Upper lobe of left lung (tissue), 6 donors: ENCODE measurements at regions not wholly inside any gene's neighbourhood (a gene's known extent, or its start where the extent isn't known, plus 50 kb on each side); places are given as distances from the start of the nearest gene placed in this dataset.
"Not testable (repeated sequence)": the region's sequence is repeated elsewhere in the genome, so short reads cannot be mapped to it uniquely, and the experiment has no call there.

Experiments used
- ATAC-seq, 2 donors: fragments of 200-7000 bp; cut with Tn5 transposase; one replicate each; pipeline ENCODE4 v1.9.1; 2022; ENCODE audit warnings: mild to moderate bottlenecking in 2 of 2, moderate library complexity in 2 of 2; ENCODE audit not compliant: low FRiP score in 2 of 2
- DNase-seq, 2 donors: peaks; one replicate each; pipeline ENCODE4 v3.0.0-alpha.2; 2019 to 2020
- H3K27ac ChIP-seq, 4 donors: fragments of 200-600 bp; sonication (generic); one replicate each; pipeline ENCODE4 v1.5.1; 2016 to 2019
- H3K27me3 ChIP-seq, 4 donors: fragments of 200-600 bp; sonication (generic); one replicate each; pipeline ENCODE4 v1.5.1; 2017 to 2019
- H3K36me3 ChIP-seq, 4 donors: fragments of 200-600 bp; sonication (generic); one replicate each; pipeline ENCODE4 v1.5.1; 2016 to 2019
- H3K4me1 ChIP-seq, 4 donors: fragments of 200-600 bp; sonication (generic); one replicate each; pipeline ENCODE4 v1.5.1; 2018 to 2019
- H3K4me3 ChIP-seq, 4 donors: fragments of 200-600 bp; sonication (generic); one replicate each; pipeline ENCODE4 v1.5.1; 2017 to 2019; ENCODE audit warnings: mild to moderate bottlenecking in 2 of 4, moderate library complexity in 1 of 4
- H3K9me3 ChIP-seq, 4 donors: fragments of 200-600 bp; sonication (generic); one replicate each; pipeline ENCODE4 v1.5.1; 2018 to 2019
- EP300 ChIP-seq, 4 donors: sonication (generic); formaldehyde crosslinking; IDR thresholded peaks; one replicate each; pipeline ENCODE4 v1.5.1; 2017; ENCODE audit warnings: antibody characterized with exemption in 4 of 4, control low read depth in 2 of 4
- POLR2A ChIP-seq, 4 donors: fragments of 450-650 bp; IDR thresholded peaks; one replicate each; pipeline ENCODE4 v1.5.1; 2016 to 2017; ENCODE audit warnings: antibody characterized with exemption in 4 of 4, mild to moderate bottlenecking in 2 of 4
- POLR2AphosphoS5 ChIP-seq, 2 donors: sonication (generic); formaldehyde crosslinking; IDR thresholded peaks; one replicate each; pipeline ENCODE4 v1.5.1; 2017; ENCODE audit warnings: antibody characterized with exemption in 2 of 2
- WGBS, 2 donors: methylation state at CpG; one replicate each; pipeline ENCODE4 v1.1.5; 2017 to 2018; 5-methylcytosine and 5-hydroxymethylcytosine counted together
- TF ChIP-seq, protein P1 (sequence below), 6 experiments: fragments of 450-650 bp in 4 of 6; fragments of 200-600 bp in 2 of 6; sonication (generic) in 2 of 6; IDR thresholded peaks; one replicate each; pipeline ENCODE4 v1.5.1; 2016 to 2019; ENCODE audit warnings: antibody characterized with exemption in 6 of 6
- donor health status: DM: no; HTN: no; CAD: no; lungs with moderate emphysema.
- donor health status: DM: no; HTN: yes; CAD: no; lungs with severe emphysema.

DNA sequence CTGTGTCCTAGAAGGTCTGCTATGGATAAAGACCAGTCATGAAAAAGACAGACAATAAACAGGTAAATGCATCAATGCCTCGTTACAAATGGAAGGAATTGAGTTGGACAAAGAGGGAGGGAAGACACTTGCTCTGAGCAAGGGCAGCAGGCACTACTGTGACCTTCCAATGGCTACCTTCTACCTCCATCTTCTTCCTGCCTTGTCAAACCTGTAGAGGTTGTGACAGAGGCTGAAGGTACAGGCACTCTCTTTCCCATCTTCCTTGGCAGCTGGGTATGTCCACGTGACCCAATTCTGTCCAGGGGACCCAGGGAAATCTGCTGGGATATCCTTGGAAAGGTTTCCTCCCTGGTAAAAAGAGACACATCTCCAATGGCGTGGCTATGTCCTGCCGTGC is 274.8 kb downstream of the TFAP2C start:
- H3K27me3 ChIP-seq: no peaks in the 10 kb centered on the region
- ATAC-seq (no peak), DNase-seq (no peak)
- no peak overlapping the region for H3K4me3 ChIP-seq
- no peaks in the 10 kb centered on the region for H3K4me1 ChIP-seq
- 48 to 58% methylated on average over 4 of the region's 4 CpGs for WGBS, 2 donors
- TF ChIP-seq POLR2AphosphoS5 (IDR thresholded peaks at IDR 0.05) (no peak), POLR2A (IDR thresholded peaks at IDR 0.05) (no peak), EP300 (IDR thresholded peaks at IDR 0.05) (no peak)
- TF ChIP-seq, protein P1, sequence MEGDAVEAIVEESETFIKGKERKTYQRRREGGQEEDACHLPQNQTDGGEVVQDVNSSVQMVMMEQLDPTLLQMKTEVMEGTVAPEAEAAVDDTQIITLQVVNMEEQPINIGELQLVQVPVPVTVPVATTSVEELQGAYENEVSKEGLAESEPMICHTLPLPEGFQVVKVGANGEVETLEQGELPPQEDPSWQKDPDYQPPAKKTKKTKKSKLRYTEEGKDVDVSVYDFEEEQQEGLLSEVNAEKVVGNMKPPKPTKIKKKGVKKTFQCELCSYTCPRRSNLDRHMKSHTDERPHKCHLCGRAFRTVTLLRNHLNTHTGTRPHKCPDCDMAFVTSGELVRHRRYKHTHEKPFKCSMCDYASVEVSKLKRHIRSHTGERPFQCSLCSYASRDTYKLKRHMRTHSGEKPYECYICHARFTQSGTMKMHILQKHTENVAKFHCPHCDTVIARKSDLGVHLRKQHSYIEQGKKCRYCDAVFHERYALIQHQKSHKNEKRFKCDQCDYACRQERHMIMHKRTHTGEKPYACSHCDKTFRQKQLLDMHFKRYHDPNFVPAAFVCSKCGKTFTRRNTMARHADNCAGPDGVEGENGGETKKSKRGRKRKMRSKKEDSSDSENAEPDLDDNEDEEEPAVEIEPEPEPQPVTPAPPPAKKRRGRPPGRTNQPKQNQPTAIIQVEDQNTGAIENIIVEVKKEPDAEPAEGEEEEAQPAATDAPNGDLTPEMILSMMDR (IDR thresholded peaks at IDR 0.05): no peak
- H3K27ac ChIP-seq: no peak overlapping the region
- H3K9me3 ChIP-seq: no peaks in the 10 kb centered on the region
- H3K36me3 ChIP-seq: no peaks in the 10 kb centered on the region

DNA sequence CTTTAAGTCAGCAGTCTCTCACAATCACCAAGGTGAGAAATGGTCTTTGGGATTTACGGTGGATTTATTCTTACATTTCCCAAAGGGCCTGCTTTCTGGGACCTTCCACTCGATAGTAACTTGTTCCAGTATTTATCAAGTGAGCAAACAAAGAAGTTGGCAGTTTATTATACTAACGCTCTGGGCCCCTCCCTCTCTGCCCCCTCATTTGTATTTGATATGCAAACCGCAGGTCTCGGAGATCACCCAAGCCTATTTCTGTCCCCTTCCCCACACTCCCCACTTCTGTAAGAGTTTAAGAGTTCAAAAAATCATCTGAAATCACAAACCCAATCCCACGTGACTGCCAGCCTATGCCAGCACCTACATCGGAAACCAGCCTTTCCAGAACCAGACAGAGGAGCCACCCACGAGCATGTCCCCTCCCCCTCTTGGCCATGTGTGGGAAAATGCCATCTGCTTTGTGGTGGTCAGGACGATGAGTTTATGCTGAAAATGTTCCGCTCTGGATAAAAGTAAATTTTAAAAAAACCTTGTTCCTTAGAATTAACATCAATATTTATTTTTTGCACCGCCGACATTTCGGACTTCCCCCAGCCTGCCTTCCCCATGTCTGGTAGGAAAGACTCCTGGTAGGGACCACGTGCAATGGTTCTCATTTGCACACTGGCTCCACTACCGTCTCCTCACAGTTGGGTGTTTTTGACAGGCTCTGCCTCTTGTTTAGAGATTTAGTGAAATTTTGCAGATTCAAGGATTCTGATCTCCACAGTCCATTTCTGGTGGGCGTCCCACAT is 281.0 kb downstream of the TFAP2C start:
- no peaks in the 10 kb centered on the region for H3K27me3 ChIP-seq
- no peak overlapping the region for H3K4me3 ChIP-seq
- no peaks in the 10 kb centered on the region for H3K9me3 ChIP-seq
- ATAC-seq (no peak), DNase-seq (no peak)
- H3K4me1 ChIP-seq: no peaks in the 10 kb centered on the region
- 48 to 53% methylated on average over 16 of the region's 16 CpGs for WGBS, 2 donors
- no peaks in the 10 kb centered on the region for H3K36me3 ChIP-seq
- TF ChIP-seq, protein P1 (IDR thresholded peaks at IDR 0.05): no peak
- TF ChIP-seq POLR2A (IDR thresholded peaks at IDR 0.05): no peak
- TF ChIP-seq EP300 (IDR thresholded peaks at IDR 0.05): no peak
- no peak for TF ChIP-seq POLR2AphosphoS5 (IDR thresholded peaks at IDR 0.05)
- no peak overlapping the region for H3K27ac ChIP-seq

DNA sequence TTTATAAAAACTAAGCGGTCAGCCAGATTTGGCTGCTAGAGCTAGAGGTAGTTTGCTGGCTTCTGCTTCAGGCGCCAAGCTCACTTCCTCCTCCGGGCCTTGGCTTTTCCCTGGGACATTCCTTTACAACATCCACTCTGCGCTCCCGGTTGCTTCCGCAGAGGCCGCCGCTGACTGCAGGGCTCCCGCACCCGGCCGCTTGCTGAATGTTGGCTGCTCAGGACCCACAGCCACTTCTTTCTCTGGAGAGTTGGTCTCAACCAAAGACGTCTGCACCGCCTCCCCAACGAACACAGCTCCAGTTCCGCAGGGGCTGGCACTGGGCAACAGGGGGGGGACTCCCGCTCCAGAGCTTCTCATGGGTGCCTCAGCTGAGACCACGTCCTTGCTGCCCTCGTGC is 282.8 kb downstream of the TFAP2C start:
- ATAC-seq (no peak), DNase-seq (peak in 1 of 2 donors; percentile 65)
- no peak overlapping the region for H3K4me3 ChIP-seq
- H3K36me3 ChIP-seq: no peaks in the 10 kb centered on the region
- H3K27me3 ChIP-seq: no peaks in the 10 kb centered on the region
- no peak for TF ChIP-seq EP300 (IDR thresholded peaks at IDR 0.05)
- TF ChIP-seq POLR2A (IDR thresholded peaks at IDR 0.05): no peak
- TF ChIP-seq POLR2AphosphoS5 (IDR thresholded peaks at IDR 0.05): no peak
- TF ChIP-seq, protein P1 (IDR thresholded peaks at IDR 0.05): no peak
- no peaks in the 10 kb centered on the region for H3K4me1 ChIP-seq
- no peaks in the 10 kb centered on the region for H3K9me3 ChIP-seq
- 76 to 84% methylated on average over 18 of the region's 18 CpGs for WGBS, 2 donors
- no peak overlapping the region for H3K27ac ChIP-seq

DNA sequence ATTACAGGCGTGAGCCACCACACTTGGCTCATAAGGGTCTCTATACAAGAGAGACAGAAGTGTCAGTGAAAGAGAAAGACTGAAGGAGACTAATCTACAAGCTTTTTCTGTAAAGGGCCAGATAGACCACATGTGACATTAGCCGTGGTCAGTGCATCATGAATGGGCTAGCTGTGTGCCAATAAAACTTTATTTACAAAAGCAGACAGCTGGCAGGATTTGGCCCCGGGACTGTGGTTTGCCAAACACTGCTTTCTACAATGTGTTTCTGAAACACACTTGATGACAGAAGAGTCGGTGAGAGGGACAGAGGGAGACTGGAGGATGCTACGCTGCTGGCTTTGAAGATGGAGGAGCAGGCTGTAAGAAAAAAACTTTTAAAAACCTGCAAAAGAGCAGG is 285.4 kb downstream of the TFAP2C start:
- no peak for DNase-seq
- H3K9me3 ChIP-seq: no peaks in the 10 kb centered on the region
- TF ChIP-seq POLR2AphosphoS5 (IDR thresholded peaks at IDR 0.05) (no peak), POLR2A (IDR thresholded peaks at IDR 0.05) (no peak), EP300 (IDR thresholded peaks at IDR 0.05) (no peak)
- TF ChIP-seq, protein P1 (IDR thresholded peaks at IDR 0.05): no peak
- no peaks in the 10 kb centered on the region for H3K4me1 ChIP-seq
- 74 to 77% methylated on average over 5 of the region's 5 CpGs for WGBS, 2 donors
- no peaks in the 10 kb centered on the region for H3K27me3 ChIP-seq
- no peaks in the 10 kb centered on the region for H3K36me3 ChIP-seq
- no peak overlapping the region for H3K27ac ChIP-seq
- no peak overlapping the region for H3K4me3 ChIP-seq
- no peak for ATAC-seq

DNA sequence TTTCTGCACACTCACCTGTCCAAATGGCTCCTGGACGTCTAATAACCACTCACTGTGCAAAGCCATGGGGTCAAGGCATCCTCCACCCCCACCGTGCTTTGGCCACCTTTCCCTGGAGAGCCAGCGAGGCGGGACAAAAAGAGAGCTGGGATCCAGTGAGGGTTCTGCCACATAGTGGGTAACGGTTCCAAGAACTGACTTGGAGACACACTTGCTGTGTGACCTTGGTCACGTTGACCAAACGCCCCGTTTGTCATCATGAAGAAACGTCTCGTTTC is 287.2 kb downstream of the TFAP2C start:
- Histone ChIP-seq H3K27ac (no peak overlapping the region), H3K9me3 (no peaks in the 10 kb centered on the region), H3K27me3 (no peaks in the 10 kb centered on the region), H3K36me3 (no peaks in the 10 kb centered on the region), H3K4me3 (no peak overlapping the region), H3K4me1 (no peaks in the 10 kb centered on the region)
- TF ChIP-seq, protein P1 (IDR thresholded peaks at IDR 0.05): no peak
- no peak for TF ChIP-seq POLR2AphosphoS5 (IDR thresholded peaks at IDR 0.05)
- no peak for TF ChIP-seq EP300 (IDR thresholded peaks at IDR 0.05)
- TF ChIP-seq POLR2A (IDR thresholded peaks at IDR 0.05): no peak
- DNase-seq: no peak
- ATAC-seq: no peak
- WGBS, 2 donors: 80 to 81% methylated on average over 10 of the region's 10 CpGs

DNA sequence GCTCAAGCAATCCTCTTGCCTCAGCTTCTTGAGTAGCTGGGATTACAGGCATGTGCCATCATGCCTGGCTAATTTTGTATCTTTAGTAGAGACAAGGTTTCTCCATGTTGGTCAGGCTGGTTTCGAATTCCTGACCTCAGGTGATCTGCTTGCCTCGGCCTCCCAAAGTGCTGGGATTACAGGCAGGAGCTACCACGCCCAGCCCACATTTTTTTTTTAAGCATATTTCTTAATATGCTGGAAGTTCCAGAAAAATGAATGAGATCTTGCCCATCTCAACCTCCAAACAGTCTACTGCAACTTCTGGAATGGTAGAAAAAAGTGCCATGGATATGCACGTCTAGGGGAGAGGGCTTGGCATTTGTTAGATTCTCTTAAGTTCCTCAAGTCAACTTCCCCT is 290.9 kb downstream of the TFAP2C start:
- not testable (repeated sequence) for H3K36me3 ChIP-seq, H3K4me1 ChIP-seq, ATAC-seq, H3K27ac ChIP-seq, H3K9me3 ChIP-seq, H3K4me3 ChIP-seq, DNase-seq
- WGBS, 2 donors: 75 to 81% methylated on average over 4 of the region's 4 CpGs
- H3K27me3 ChIP-seq: peaks cover 0 to 14% (median 5%) of the 10 kb centered on the region in 4 donors
